HEK293T (cell line): ENCODE measurements at regions not wholly inside any gene's neighbourhood (a gene's known extent, or its start where the extent isn't known, plus 50 kb on each side); places are given as distances from the start of the nearest gene placed in this dataset.

Experiments used
- CTCF ChIA-PET: fragments of 350-600 bp; formaldehyde crosslinking; extraction: SDS; loops from one replicate; lab custom pipeline; 2021; ENCODE audit warnings: antibody characterized with exemption, inconsistent platforms; lab: Yijun Ruan, JAX
- POLR2A ChIA-PET: fragments of 350-600 bp; formaldehyde crosslinking; extraction: SDS; loops from one replicate; lab custom pipeline; 2020; ENCODE audit warnings: antibody characterized with exemption, inconsistent platforms; lab: Yijun Ruan, JAX
- DNase-seq: peaks from one replicate; pipeline ENCODE4 v3.0.0; 2012; ENCODE audit warnings: mixed read lengths; ENCODE audit errors: extremely low spot score
- ARNT ChIP-seq: fragments of 450-650 bp; IDR thresholded peaks from 2 replicates; pipeline ENCODE4 v1.6.1; 2017; ENCODE audit warnings: mild to moderate bottlenecking
- BHLHE40 ChIP-seq: fragments of 450-650 bp; IDR thresholded peaks from 2 replicates; pipeline ENCODE4 v1.6.1; 2016; ENCODE audit warnings: mild to moderate bottlenecking, moderate library complexity, borderline replicate concordance
- CTBP1 ChIP-seq: fragments of 450-650 bp; IDR thresholded peaks from 2 replicates; pipeline ENCODE4 v1.6.1; 2016; ENCODE audit warnings: borderline replicate concordance
- ELF4 ChIP-seq: fragments of 450-650 bp; IDR thresholded peaks from 2 replicates; pipeline ENCODE4 v1.6.1; 2017; ENCODE audit warnings: antibody characterized with exemption
- FOXA1 ChIP-seq: fragments of 450-650 bp; IDR thresholded peaks from 2 replicates; pipeline ENCODE4 v1.6.1; 2016; ENCODE audit warnings: mild to moderate bottlenecking
- FOXK2 ChIP-seq: fragments of 450-650 bp; IDR thresholded peaks from 2 replicates; pipeline ENCODE4 v1.6.1; 2016; ENCODE audit warnings: mild to moderate bottlenecking
- FOXM1 ChIP-seq: fragments of 450-650 bp; IDR thresholded peaks from 2 replicates; pipeline ENCODE4 v1.6.1; 2017; ENCODE audit warnings: mild to moderate bottlenecking, borderline replicate concordance
- HDGF ChIP-seq: fragments of 450-650 bp; IDR thresholded peaks from 2 replicates; pipeline ENCODE4 v1.6.1; 2017; ENCODE audit warnings: antibody characterized with exemption, borderline replicate concordance
- L3MBTL2 ChIP-seq: fragments of 450-650 bp; conservative IDR thresholded peaks from 2 replicates; pipeline ENCODE4 v1.6.1; 2016; ENCODE audit warnings: mild to moderate bottlenecking
- LEF1 ChIP-seq: fragments of 450-650 bp; IDR thresholded peaks from 2 replicates; pipeline ENCODE4 v1.6.1; 2017; ENCODE audit warnings: mild to moderate bottlenecking, borderline replicate concordance
- NFRKB ChIP-seq: fragments of 450-650 bp; IDR thresholded peaks from 2 replicates; pipeline ENCODE4 v1.6.1; 2016; ENCODE audit warnings: mild to moderate bottlenecking, moderate library complexity
- SP1 ChIP-seq: fragments of 450-650 bp; IDR thresholded peaks from 2 replicates; pipeline ENCODE4 v1.6.1; 2017
- SUZ12 ChIP-seq: fragments of 450-650 bp; IDR thresholded peaks from 2 replicates; pipeline ENCODE4 v1.6.1; 2016; ENCODE audit warnings: mild to moderate bottlenecking
- TARDBP ChIP-seq: fragments of 450-650 bp; IDR thresholded peaks from 2 replicates; pipeline ENCODE4 v1.6.1; 2016
- ZNF384 ChIP-seq: fragments of 450-650 bp; IDR thresholded peaks from 2 replicates; pipeline ENCODE4 v1.6.1; 2016
- TF ChIP-seq, protein P1 (sequence below): fragments of 450-650 bp; IDR thresholded peaks from 2 replicates; pipeline ENCODE4 v1.6.1; 2016

DNA sequence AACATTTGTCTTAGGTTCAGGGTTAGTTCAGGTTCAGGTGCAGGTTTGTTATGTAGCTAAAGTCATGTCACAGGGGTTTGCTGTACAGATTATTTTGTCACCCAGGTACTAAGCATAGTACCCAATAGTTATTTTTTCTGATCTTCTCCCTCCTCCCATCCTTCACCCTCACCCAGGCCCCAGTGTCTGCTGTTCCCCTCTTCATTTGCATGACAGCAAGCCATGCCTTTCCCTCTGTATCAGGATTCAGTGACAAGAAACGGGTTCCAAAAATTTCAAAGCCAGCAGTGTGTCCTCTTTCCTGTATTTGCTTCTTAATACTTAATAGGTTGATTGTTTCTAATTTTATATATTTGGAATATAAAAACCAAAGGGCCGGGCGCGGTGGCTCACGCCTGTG lies 330.8 kb upstream of the SGCD start:
- TF ChIP-seq L3MBTL2 (no peak), TARDBP (no peak)
- ChIA-PET POLR2A (no interaction called here), CTCF (no interaction called here)
- no peak for DNase-seq

DNA sequence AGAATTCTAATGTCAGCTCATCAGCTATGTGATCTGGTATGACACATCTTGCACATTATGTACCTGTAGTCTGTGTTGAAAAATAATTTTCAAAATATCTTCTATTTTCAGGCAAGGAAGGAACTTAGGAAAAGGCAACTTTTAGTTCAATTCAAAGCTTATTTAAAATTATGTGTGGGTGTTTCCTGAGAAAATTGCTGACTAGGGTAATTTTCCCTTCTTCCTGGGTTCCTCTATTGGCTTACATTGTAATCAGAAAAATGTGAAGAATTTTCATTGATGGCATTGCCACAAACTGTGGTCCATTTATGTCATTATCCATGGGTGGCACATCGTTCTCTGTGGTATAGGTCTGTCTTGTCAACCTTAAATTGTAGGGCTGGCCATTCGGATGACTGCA lies 328.7 kb upstream of the SGCD start:
- no peak for DNase-seq
- POLR2A ChIA-PET = no interaction called here
- TF ChIP-seq, protein P1, sequence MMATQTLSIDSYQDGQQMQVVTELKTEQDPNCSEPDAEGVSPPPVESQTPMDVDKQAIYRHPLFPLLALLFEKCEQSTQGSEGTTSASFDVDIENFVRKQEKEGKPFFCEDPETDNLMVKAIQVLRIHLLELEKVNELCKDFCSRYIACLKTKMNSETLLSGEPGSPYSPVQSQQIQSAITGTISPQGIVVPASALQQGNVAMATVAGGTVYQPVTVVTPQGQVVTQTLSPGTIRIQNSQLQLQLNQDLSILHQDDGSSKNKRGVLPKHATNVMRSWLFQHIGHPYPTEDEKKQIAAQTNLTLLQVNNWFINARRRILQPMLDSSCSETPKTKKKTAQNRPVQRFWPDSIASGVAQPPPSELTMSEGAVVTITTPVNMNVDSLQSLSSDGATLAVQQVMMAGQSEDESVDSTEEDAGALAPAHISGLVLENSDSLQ = no peak
- TF ChIP-seq LEF1 (no peak), FOXM1 (no peak), SUZ12 (no peak), BHLHE40 (no peak), L3MBTL2 (no peak), FOXK2 (no peak), SP1 (no peak), FOXA1 (no peak), ELF4 (no peak), NFRKB (no peak), HDGF (no peak), TARDBP (no peak), ARNT (no peak), CTBP1 (no peak), ZNF384 (no peak)
- CTCF ChIA-PET = no interaction called here

DNA sequence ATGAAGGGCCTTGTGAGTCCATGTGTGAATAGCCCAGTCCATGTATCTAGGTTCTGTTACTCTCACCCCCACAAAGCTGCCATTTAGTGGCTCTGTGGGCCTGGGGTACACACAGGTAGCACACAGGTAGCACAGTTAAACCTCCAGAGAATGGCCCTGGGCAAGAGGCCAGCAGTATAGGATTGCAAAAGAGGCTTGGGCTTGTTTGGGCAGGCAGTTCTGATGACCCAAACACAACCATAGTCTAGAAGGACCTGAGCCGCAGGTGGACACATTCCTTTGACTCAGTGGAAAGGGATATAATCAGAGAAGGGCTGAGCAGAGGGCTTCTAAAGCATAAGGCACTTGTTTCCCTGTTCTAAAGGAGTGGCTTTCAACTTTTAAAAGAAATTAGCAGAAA lies 326.8 kb upstream of the SGCD start:
- TF ChIP-seq FOXM1 (no peak), NFRKB (no peak), FOXK2 (no peak), TARDBP (no peak), ELF4 (no peak), L3MBTL2 (no peak), SUZ12 (no peak), SP1 (no peak), FOXA1 (no peak), LEF1 (no peak), BHLHE40 (no peak), ZNF384 (no peak), ARNT (no peak), CTBP1 (no peak), HDGF (no peak)
- TF ChIP-seq, protein P1 = no peak
- CTCF ChIA-PET = no interaction called here
- POLR2A ChIA-PET = no interaction called here
- no peak for DNase-seq

DNA sequence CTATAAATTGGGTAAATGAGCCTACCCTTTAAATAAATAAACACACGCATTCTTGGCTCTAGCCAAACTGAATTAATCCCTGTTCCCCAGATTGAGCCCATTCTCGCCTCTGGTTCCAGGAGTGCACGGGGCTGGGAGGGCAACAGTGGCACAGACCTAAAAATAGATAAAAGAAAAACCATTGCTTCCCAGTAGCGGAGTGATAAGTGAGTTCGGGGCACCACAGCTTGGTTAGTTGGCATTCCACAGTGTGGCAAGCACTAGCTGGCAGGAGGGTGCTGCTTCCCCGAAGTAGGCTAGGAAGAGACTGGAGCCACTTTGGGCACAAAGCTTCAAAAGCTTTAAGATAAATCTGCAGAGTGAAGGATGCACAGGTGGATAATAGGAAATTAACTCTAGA lies 322.2 kb upstream of the SGCD start:
- TF ChIP-seq CTBP1 = no peak
- no peak for TF ChIP-seq SUZ12
- TF ChIP-seq, protein P1 = no peak
- TF ChIP-seq ZNF384 = no peak
- no peak for TF ChIP-seq ELF4
- TF ChIP-seq ARNT = no peak
- no peak for TF ChIP-seq TARDBP
- no peak for DNase-seq
- POLR2A ChIA-PET = no interaction called here
- CTCF ChIA-PET = interaction anchor here (0.7 kb wide), 1 partner anchor 21 kb away, joined by 3 read pairs; no protein-coding TSS in a partner anchor

DNA sequence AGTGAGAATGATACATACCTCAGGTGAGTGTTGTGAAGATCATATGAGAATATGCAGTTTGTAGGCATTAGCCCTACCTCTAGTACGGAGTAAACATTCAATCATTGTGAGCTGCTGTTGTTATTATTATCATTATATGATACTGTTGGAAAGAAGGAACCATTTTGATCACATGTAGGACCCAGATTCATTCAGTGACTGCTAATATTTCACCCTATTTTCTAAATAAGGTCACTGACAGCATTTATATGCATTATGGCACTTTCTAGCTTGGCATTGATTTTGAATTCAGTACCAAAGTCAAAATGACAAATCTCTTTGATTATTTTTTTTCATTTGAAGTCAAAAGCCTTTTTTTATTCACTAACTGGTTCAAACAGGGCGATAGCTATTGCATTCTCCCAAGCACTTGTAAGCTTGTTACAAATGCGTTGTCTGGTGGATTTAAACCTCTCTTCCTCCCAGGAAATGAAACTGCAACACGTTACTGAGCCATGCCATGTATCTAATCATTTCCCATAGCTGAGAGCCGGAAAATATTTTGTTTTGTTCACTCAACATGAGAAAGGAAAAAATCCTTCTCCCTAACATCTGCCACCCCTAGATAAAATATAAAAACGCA lies 320.8 kb upstream of the SGCD start:
- DNase-seq = no peak
- CTCF ChIA-PET = no interaction called here
- POLR2A ChIA-PET = no interaction called here
- TF ChIP-seq ARNT = no peak
- TF ChIP-seq, protein P1 = no peak
- TF ChIP-seq HDGF = no peak
- no peak for TF ChIP-seq L3MBTL2
- no peak for TF ChIP-seq TARDBP
- no peak for TF ChIP-seq FOXM1
- no peak for TF ChIP-seq ELF4
- TF ChIP-seq FOXA1 = no peak
- TF ChIP-seq BHLHE40 = no peak
- no peak for TF ChIP-seq SUZ12
- no peak for TF ChIP-seq FOXK2
- TF ChIP-seq CTBP1 = no peak
- no peak for TF ChIP-seq SP1
- no peak for TF ChIP-seq NFRKB
- no peak for TF ChIP-seq ZNF384
- TF ChIP-seq LEF1 = no peak

DNA sequence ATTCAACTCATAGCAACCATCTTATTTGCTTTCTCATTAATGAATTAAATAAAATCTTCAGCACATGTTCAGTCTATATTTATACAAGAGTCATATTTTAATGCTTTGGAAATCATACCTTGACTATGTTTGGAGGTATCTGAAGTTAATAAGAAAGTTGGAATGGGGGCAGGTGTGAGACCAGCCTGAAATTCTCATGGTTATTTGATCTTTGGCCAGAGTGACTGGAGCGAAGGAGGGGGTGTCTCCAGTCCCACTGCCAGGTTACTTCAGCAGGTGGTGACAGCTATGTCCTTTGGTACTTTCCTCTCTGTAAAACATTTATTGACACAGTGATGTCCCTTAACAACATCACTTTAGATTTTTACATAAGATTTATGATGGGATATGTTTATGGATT lies 318.1 kb upstream of the SGCD start:
- POLR2A ChIA-PET = no interaction called here
- DNase-seq = no peak
- CTCF ChIA-PET = no interaction called here
- TF ChIP-seq HDGF = no peak
- no peak for TF ChIP-seq L3MBTL2
- TF ChIP-seq ZNF384 = no peak
- TF ChIP-seq SUZ12 = no peak
- no peak for TF ChIP-seq FOXM1
- TF ChIP-seq FOXK2 = no peak
- no peak for TF ChIP-seq NFRKB
- no peak for TF ChIP-seq LEF1
- no peak for TF ChIP-seq CTBP1
